Peyer's patch (tissue), 4 donors: ENCODE measurements at regions not wholly inside any gene's neighbourhood (a gene's known extent, or its start where the extent isn't known, plus 50 kb on each side); places are given as distances from the start of the nearest gene placed in this dataset.
"Not testable (repeated sequence)": the region's sequence is repeated elsewhere in the genome, so short reads cannot be mapped to it uniquely, and the experiment has no call there.

ENCODE experiments used
- DNase-seq, 3 donors: peaks; one replicate each; pipeline ENCODE4 v3.0.0-alpha.2; 2017 to 2019
- H3K27ac ChIP-seq, 4 donors: fragments of 200-600 bp; sonication (generic); one replicate each; pipeline ENCODE4 v1.5.1; 2016 to 2019
- H3K27me3 ChIP-seq, 2 donors: fragments of 200-600 bp; sonication (generic); one replicate each; pipeline ENCODE4 v1.5.1; 2019
- H3K36me3 ChIP-seq, 3 donors: fragments of 200-600 bp; sonication (generic); one replicate each; pipeline ENCODE4 v1.5.1; 2016 to 2019
- H3K4me1 ChIP-seq, 4 donors: fragments of 200-600 bp; sonication (generic); one replicate each; pipeline ENCODE4 v1.5.1; 2016 to 2019
- H3K4me3 ChIP-seq, 4 donors: fragments of 200-600 bp; sonication (generic); 1 replicate in 3 of 4; 2 replicates in 1 of 4; pipeline ENCODE4 v1.5.1; 2016 to 2019; ENCODE audit warnings: mild to moderate bottlenecking in 1 of 4
- H3K9me3 ChIP-seq, 4 donors: fragments of 200-600 bp; sonication (generic); one replicate each; pipeline ENCODE4 v1.5.1; 2016 to 2019; ENCODE audit warnings: mild to moderate bottlenecking in 1 of 4
- POLR2A ChIP-seq, 2 donors: fragments of 450-650 bp; IDR thresholded peaks; one replicate each; pipeline ENCODE4 v1.5.1; 2017; ENCODE audit warnings: antibody characterized with exemption in 2 of 2, mild to moderate bottlenecking in 2 of 2, moderate library complexity in 2 of 2
- TF ChIP-seq, protein P1 (sequence below), 6 experiments: fragments of 450-650 bp in 4 of 6; fragments of 200-600 bp in 2 of 6; sonication (generic) in 1 of 6; IDR thresholded peaks; one replicate each; pipeline ENCODE4 v1.5.1; 2017 to 2019; ENCODE audit warnings: antibody characterized with exemption in 6 of 6, mild to moderate bottlenecking in 3 of 6, moderate library complexity in 1 of 6

DNA sequence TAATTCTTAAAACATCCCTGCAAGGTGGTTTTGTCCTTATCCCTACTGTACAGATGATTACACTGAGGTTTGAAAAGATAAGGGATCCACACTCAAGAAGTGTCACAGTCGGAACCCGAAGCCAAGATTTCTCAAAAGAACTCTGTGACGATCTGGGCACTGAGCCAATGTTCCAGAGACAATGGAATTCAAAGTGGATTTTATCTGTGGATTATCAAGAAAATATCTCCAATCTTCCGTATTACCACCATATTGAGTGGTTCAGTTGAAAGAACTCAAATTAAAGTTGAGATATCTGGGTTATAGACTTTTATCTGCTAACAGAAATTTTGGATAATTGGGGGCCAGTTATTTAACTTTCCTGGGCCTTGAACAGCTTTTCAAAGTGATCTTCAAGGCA lies 100.0 kb upstream of the GRAMD1B start:
- no peak overlapping the region for H3K4me3 ChIP-seq
- no peaks in the 10 kb centered on the region for H3K4me1 ChIP-seq
- no peak for TF ChIP-seq POLR2A (IDR thresholded peaks at IDR 0.05)
- TF ChIP-seq, protein P1, sequence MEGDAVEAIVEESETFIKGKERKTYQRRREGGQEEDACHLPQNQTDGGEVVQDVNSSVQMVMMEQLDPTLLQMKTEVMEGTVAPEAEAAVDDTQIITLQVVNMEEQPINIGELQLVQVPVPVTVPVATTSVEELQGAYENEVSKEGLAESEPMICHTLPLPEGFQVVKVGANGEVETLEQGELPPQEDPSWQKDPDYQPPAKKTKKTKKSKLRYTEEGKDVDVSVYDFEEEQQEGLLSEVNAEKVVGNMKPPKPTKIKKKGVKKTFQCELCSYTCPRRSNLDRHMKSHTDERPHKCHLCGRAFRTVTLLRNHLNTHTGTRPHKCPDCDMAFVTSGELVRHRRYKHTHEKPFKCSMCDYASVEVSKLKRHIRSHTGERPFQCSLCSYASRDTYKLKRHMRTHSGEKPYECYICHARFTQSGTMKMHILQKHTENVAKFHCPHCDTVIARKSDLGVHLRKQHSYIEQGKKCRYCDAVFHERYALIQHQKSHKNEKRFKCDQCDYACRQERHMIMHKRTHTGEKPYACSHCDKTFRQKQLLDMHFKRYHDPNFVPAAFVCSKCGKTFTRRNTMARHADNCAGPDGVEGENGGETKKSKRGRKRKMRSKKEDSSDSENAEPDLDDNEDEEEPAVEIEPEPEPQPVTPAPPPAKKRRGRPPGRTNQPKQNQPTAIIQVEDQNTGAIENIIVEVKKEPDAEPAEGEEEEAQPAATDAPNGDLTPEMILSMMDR (IDR thresholded peaks at IDR 0.05) = no peak
- no peaks in the 10 kb centered on the region for H3K36me3 ChIP-seq
- H3K27ac ChIP-seq = no peak overlapping the region
- no peaks in the 10 kb centered on the region for H3K27me3 ChIP-seq
- H3K9me3 ChIP-seq = no peaks in the 10 kb centered on the region
- no peak for DNase-seq

DNA sequence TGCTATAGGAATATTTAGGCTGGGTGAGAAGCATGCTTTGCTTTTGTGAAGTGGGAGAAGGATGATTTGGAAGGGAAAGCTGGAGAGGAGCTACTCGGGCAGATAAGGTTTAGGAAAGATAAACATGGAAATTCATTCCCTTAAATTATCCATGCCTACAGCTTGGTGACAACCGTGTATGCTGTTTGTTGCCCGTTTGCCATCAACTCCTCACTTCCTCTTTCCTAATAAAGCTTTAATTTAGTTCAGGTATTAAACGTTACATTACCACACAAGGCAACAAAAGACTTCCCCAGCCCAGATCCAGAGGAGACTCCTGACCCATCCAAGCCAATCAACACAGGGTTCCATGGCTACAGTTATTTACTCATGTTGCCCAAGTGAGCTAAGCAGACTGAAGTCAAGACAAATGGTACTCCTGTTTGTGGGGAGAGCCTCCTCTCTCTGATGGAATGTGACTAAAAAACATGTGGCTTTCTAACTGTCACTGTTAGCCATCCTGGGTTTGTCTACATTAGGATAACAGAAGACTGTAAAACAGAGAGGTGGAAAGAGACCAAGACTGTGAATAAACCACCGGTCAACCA lies 101.7 kb upstream of the GRAMD1B start:
- Histone ChIP-seq H3K27me3 (no peaks in the 10 kb centered on the region), H3K4me3 (no peak overlapping the region), H3K9me3 (no peaks in the 10 kb centered on the region), H3K27ac (no peak overlapping the region), H3K36me3 (no peaks in the 10 kb centered on the region), H3K4me1 (no peaks in the 10 kb centered on the region)
- no peak for DNase-seq
- TF ChIP-seq, protein P1 (IDR thresholded peaks at IDR 0.05) = no peak
- no peak for TF ChIP-seq POLR2A (IDR thresholded peaks at IDR 0.05)

DNA sequence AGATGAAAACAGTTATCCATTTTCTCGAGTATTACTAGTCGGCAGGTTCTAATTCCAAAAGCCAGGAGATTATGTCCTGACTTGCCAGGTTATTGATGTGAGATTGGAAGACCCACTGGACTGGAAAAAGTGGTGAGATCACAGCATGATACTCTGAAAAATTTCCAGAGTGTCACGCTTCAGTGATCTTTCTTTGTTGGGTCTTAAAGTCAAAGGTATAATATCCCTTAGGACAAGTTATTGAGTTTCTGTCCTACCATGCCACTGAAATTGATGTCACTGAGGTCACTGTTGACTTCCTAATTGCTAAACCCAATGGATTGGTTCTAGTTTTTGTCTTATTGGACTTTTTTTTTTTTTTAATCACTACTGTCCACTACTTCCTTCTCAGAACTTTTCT lies 104.5 kb upstream of the GRAMD1B start:
- Histone ChIP-seq H3K4me1 (no peaks in the 10 kb centered on the region), H3K36me3 (no peaks in the 10 kb centered on the region), H3K27ac (no peak overlapping the region), H3K9me3 (no peaks in the 10 kb centered on the region), H3K4me3 (no peak overlapping the region), H3K27me3 (no peaks in the 10 kb centered on the region)
- TF ChIP-seq, protein P1 (IDR thresholded peaks at IDR 0.05) = no peak
- TF ChIP-seq POLR2A (IDR thresholded peaks at IDR 0.05) = no peak
- no peak for DNase-seq

DNA sequence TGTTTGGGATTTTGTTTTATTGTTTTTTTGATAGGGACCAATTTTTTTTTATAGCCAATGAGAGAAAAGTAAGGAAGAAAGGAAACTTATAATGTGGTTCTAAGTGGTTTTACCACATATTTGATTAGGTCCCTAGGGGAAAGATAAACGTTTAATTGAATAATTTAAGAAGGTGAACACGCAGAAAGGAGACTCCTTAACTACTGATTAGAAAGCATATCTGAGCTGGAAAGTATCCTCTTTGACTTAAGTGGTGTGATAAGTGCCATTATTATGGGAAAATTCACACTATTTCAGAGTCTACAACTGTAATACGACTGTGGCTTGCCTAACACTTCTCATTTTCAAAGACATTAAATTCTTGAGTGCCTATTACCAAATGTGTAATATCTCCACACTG lies 106.5 kb upstream of the GRAMD1B start:
- Histone ChIP-seq H3K4me3 (no peak overlapping the region), H3K27me3 (no peaks in the 10 kb centered on the region), H3K9me3 (no peaks in the 10 kb centered on the region), H3K4me1 (no peaks in the 10 kb centered on the region), H3K27ac (no peak overlapping the region), H3K36me3 (no peaks in the 10 kb centered on the region)
- no peak for DNase-seq
- TF ChIP-seq, protein P1 (IDR thresholded peaks at IDR 0.05) = no peak
- TF ChIP-seq POLR2A (IDR thresholded peaks at IDR 0.05) = no peak

DNA sequence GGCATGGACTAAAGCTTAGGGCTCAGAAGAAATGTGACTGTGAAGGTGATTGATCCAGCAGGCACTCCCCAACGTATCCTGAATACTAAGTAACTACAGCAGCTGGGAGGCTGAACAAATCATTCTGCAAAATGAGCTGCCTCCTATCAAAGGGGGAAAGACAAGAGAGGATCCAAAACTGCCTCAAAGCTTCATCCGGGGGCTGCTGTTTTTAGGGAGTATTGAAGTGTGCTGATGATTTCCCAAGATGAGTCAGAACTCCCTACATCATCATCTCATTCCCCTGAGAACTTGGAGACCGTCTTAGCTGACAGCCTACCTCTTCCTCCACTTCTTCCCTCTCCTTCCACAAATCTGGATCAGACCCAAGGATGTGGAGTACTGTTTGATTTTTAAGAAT lies 108.4 kb upstream of the GRAMD1B start:
- no peak for TF ChIP-seq POLR2A (IDR thresholded peaks at IDR 0.05)
- TF ChIP-seq, protein P1 (IDR thresholded peaks at IDR 0.05) = no peak
- no peaks in the 10 kb centered on the region for H3K36me3 ChIP-seq
- no peak overlapping the region for H3K27ac ChIP-seq
- H3K4me3 ChIP-seq = no peak overlapping the region
- H3K27me3 ChIP-seq = no peaks in the 10 kb centered on the region
- DNase-seq = no peak
- no peaks in the 10 kb centered on the region for H3K4me1 ChIP-seq
- H3K9me3 ChIP-seq = no peaks in the 10 kb centered on the region

DNA sequence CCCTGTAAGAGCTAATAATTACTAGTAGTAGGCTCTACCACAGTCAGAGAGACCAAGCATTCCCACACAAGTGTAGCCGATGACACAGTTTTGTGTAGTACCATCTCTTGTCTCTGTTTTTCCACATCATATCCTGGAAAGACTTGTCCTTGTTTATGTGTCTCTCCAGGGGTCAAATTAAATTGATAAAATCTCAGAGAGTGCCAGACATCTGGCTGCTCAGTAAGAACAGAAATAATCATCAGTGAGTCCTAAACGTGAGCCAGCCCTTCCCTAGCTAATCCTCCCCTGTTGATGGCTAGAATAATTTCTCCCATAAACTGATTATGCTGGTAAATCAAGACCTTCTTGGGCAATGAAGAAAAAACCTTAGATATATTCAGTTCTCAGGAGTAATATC lies 111.4 kb upstream of the GRAMD1B start:
- Histone ChIP-seq H3K27me3 (no peaks in the 10 kb centered on the region), H3K27ac (no peak overlapping the region)
- DNase-seq = no peak

DNA sequence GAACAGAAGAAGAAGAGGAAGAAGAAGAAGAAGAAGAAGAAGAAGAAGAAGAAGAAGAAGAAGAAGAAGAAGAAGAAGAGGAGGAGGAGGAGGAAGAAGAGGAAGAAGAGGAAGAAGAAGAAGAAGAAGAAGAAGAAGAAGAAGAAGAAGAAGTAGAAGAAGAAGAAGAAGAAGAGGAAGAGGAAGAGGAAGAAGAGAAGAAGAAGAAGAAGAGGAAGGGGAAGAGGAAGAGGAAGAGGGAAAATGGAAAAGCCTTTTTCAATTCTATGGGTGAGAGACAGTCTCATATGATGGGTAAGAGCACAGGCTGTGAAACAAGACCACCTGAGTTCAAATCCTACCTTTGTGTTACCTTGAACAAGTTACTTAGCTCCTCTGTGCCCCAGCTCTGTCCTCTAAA lies 111.9 kb upstream of the GRAMD1B start:
- not testable (repeated sequence) for DNase-seq

More for the DNA sequence above, 111.4 kb upstream of the GRAMD1B start:
- no peaks in the 10 kb centered on the region for H3K4me1 ChIP-seq
- TF ChIP-seq POLR2A (IDR thresholded peaks at IDR 0.05) = no peak
- TF ChIP-seq, protein P1 (IDR thresholded peaks at IDR 0.05) = no peak
- no peaks in the 10 kb centered on the region for H3K36me3 ChIP-seq
- no peaks in the 10 kb centered on the region for H3K9me3 ChIP-seq
- no peak overlapping the region for H3K4me3 ChIP-seq

More for the DNA sequence above, 111.9 kb upstream of the GRAMD1B start:
- not testable (repeated sequence) for H3K27me3 ChIP-seq, H3K4me1 ChIP-seq, H3K9me3 ChIP-seq, H3K27ac ChIP-seq, H3K4me3 ChIP-seq, H3K36me3 ChIP-seq
